ENCODE measurements at regions not wholly inside any gene's neighbourhood (a gene's known extent, or its start where the extent isn't known, plus 50 kb on each side); places are given as distances from the start of the nearest gene placed in this dataset.

- no peak for TF ChIP-seq CTCF (IDR thresholded peaks at IDR 0.05)
- TF ChIP-seq POLR2A (IDR thresholded peaks at IDR 0.05), result no peak
Measured at GRCh38 chr1:199482426-199482825, 545.1 kb upstream of the NR5A2 start.

All from thyroid gland (tissue), 4 donors.